ENCODE measurements at regions not wholly inside any gene's neighbourhood (a gene's known extent, or its start where the extent isn't known, plus 50 kb on each side); places are given as distances from the start of the nearest gene placed in this dataset.

DNA sequence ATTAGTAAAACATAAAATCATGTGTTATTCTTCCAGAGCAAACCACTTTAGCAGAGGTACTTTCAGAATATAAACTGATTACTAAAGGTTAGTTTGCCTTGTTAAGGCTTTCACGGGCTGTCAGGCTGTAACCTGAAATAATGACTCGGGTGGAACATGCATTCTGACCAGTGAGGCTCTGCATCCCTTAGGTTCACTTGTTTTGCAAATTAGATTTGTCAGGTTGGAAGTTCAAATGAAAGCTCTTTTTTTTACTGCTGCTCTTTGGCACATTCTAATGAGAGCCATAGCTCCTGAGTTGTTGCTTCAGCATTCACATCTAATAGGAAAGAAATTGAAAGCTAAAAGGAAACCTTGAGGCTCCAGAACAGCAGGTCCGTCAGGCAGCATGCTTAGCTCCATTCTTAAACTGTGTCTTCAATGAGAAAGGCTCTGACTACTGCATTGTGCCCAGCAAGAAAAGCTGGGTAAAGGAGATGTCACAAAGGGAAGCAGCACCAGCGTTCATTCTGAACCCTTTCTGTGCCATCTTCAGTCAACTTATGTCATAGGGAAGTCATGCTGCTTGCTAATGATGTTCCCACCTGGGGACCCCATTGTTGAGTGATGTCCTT, 445.5 kb upstream of the FBXO33 start:
- DNase-seq (ENCODE audit: low read depth), result no peak
- H3K4me3 ChIP-seq (ENCODE audit: low read length), result no peak overlapping the region
- TF ChIP-seq, protein P1, sequence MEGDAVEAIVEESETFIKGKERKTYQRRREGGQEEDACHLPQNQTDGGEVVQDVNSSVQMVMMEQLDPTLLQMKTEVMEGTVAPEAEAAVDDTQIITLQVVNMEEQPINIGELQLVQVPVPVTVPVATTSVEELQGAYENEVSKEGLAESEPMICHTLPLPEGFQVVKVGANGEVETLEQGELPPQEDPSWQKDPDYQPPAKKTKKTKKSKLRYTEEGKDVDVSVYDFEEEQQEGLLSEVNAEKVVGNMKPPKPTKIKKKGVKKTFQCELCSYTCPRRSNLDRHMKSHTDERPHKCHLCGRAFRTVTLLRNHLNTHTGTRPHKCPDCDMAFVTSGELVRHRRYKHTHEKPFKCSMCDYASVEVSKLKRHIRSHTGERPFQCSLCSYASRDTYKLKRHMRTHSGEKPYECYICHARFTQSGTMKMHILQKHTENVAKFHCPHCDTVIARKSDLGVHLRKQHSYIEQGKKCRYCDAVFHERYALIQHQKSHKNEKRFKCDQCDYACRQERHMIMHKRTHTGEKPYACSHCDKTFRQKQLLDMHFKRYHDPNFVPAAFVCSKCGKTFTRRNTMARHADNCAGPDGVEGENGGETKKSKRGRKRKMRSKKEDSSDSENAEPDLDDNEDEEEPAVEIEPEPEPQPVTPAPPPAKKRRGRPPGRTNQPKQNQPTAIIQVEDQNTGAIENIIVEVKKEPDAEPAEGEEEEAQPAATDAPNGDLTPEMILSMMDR (conservative IDR thresholded peaks at IDR 0.05; ENCODE audit: low read length), result no peak

DNA sequence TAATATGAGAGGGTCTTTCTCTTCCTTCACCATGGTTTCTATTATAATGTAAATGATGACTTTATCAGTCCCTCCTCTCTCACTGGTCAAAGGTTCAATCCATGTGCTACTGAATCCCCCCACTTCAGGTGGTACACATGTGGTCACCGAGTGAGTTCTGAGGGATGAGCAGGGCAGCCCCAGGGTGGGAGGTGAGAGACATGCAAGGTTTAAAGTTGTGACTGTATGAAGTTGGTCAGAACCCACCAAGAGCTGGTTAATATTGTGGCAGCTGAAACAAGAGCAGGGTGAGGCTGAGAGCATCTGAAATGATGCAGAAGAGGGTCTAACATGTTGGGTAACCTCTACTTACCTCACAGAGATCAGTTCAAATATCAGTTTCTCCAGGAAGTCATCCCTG, 444.7 kb upstream of the FBXO33 start:
- H3K4me3 ChIP-seq (ENCODE audit: low read length), result no peak overlapping the region
- TF ChIP-seq, protein P1 (conservative IDR thresholded peaks at IDR 0.05; ENCODE audit: low read length), result no peak
- DNase-seq (ENCODE audit: low read depth), result no peak

GRCh38 chr14:39875028-39875427, 442.8 kb upstream of the FBXO33 start:
- TF ChIP-seq, protein P1 (conservative IDR thresholded peaks at IDR 0.05; ENCODE audit: low read length), result no peak
- no peak for DNase-seq (ENCODE audit: low read depth)
- H3K4me3 ChIP-seq (ENCODE audit: low read length), result no peak overlapping the region

DNA sequence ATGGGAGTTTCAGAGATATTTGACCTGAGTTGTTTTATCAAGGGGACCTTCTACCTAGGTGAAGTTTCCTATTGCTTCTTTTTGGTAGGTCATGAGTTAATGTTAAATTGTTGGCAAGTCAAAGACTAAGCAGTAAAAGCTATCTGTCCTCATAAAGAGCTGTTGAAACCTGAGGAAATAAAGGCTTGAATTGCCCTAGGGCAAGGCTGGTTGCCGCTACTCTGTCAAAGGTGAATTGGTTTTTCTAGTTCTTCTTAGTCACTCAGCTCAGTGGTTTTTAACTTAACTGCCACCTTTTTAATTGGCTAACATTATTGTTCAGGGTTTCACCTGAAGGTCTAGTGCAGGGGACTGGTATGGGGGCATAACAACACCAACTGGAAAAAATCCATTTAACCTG, 441.6 kb upstream of the FBXO33 start:
- no peak overlapping the region for H3K4me3 ChIP-seq (ENCODE audit: low read length)
- no peak for DNase-seq (ENCODE audit: low read depth)
- TF ChIP-seq, protein P1 (conservative IDR thresholded peaks at IDR 0.05; ENCODE audit: low read length), result no peak

- no peak for DNase-seq (ENCODE audit: low read depth)
- TF ChIP-seq, protein P1 (conservative IDR thresholded peaks at IDR 0.05; ENCODE audit: low read length), result no peak
- no peak overlapping the region for H3K4me3 ChIP-seq (ENCODE audit: low read length)
Measured at GRCh38 chr14:39868949-39869348, 436.7 kb upstream of the FBXO33 start.

DNA sequence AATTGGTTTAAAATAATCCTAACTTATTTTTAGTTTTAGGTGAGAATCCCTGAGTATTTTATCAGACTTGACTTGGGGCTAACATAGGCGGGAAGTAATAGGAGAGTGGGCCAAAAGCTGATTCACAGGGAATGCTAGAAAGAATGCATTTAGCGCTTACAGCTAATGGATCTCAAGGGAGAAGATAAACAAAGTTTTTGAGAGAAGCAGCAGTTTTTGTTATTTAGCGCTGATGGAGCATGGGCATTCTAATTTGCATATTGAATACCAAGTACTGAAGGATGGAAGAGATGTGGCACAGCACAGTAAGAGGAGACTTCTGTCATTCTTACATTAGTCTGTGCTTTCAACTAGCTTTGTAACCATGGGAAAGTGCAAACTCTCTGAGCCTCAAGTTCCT, 436.0 kb upstream of the FBXO33 start:
- TF ChIP-seq, protein P1 (conservative IDR thresholded peaks at IDR 0.05; ENCODE audit: low read length), result no peak
- no peak overlapping the region for H3K4me3 ChIP-seq (ENCODE audit: low read length)
- no peak for DNase-seq (ENCODE audit: low read depth)

DNA sequence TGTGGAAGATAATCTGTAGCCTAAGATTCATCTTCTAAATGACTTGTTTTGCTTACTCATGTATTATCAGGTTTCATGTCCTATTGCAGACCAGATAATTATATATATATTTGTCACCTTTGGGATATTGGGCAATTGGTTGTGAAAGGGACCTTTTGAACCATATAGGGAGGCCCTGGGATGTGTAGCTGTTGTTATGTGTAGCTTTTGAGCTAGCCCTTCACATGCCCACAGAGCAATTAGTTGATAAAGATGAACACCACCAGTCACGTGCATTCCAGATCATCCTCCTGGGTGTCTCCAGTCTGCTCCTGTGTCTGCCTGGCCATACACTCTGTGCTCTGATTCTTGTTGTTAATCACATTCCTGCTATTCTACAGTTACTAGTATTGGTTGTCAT, 431.2 kb upstream of the FBXO33 start:
- no peak overlapping the region for H3K4me3 ChIP-seq (ENCODE audit: low read length)
- DNase-seq (ENCODE audit: low read depth), result no peak
- TF ChIP-seq, protein P1 (conservative IDR thresholded peaks at IDR 0.05; ENCODE audit: low read length), result no peak

All from AG10803 (cell line).